Epidermal melanocyte (primary cell): ENCODE measurements at regions not wholly inside any gene's neighbourhood (a gene's known extent, or its start where the extent isn't known, plus 50 kb on each side); places are given as distances from the start of the nearest gene placed in this dataset.
"Not testable (repeated sequence)": the region's sequence is repeated elsewhere in the genome, so short reads cannot be mapped to it uniquely, and the experiment has no call there.

ENCODE experiments used
- DNase-seq: peaks from one replicate; pipeline ENCODE4 v3.0.0; 2011; ENCODE audit warnings: low spot score; ENCODE audit not compliant: insufficient read length

GRCh38 chr5:145660897-145661640 is 174.1 kb downstream of the PRELID2 start:
- DNase-seq = peak; percentile 21

GRCh38 chr5:145658435-145658834 is 176.7 kb downstream of the PRELID2 start:
- DNase-seq = no peak

- not testable (repeated sequence) for DNase-seq
These were observed 182.4 kb downstream of the PRELID2 start for GRCh38 chr5:145652700-145653099.

GRCh38 chr5:145647137-145647536 is 188.0 kb downstream of the PRELID2 start:
- DNase-seq = not testable (repeated sequence)

GRCh38 chr5:145643214-145643613 is 191.9 kb downstream of the PRELID2 start:
- not testable (repeated sequence) for DNase-seq

- no peak for DNase-seq
These were observed 197.7 kb downstream of the PRELID2 start for GRCh38 chr5:145637396-145637795.

- DNase-seq = no peak
These were observed 198.8 kb downstream of the PRELID2 start for GRCh38 chr5:145636371-145636770.

- DNase-seq = no peak
These were observed 201.7 kb downstream of the PRELID2 start for GRCh38 chr5:145633474-145633873.

GRCh38 chr5:145632701-145633100 is 202.4 kb downstream of the PRELID2 start:
- no peak for DNase-seq

- no peak for DNase-seq
These were observed 206.1 kb downstream of the PRELID2 start for GRCh38 chr5:145629047-145629446.

GRCh38 chr5:145628525-145628924 is 206.6 kb downstream of the PRELID2 start:
- no peak for DNase-seq

GRCh38 chr5:145619806-145620310 is 215.3 kb downstream of the PRELID2 start:
- DNase-seq = no peak

GRCh38 chr5:145616739-145617138 is 218.4 kb downstream of the PRELID2 start:
- DNase-seq = not testable (repeated sequence)

GRCh38 chr5:145598983-145599382 is 236.2 kb downstream of the PRELID2 start:
- no peak for DNase-seq

GRCh38 chr5:145598184-145598583 is 237.0 kb downstream of the PRELID2 start:
- no peak for DNase-seq

- DNase-seq = no peak
These were observed 243.6 kb downstream of the PRELID2 start for GRCh38 chr5:145591578-145591977.

- DNase-seq = no peak
These were observed 246.1 kb downstream of the PRELID2 start for GRCh38 chr5:145589063-145589462.

- DNase-seq = no peak
These were observed 246.6 kb downstream of the PRELID2 start for GRCh38 chr5:145588558-145588957.

GRCh38 chr5:145588113-145588512 is 247.0 kb downstream of the PRELID2 start:
- DNase-seq = no peak

GRCh38 chr5:145587710-145588109 is 247.4 kb downstream of the PRELID2 start:
- DNase-seq = no peak

GRCh38 chr5:145587308-145587672 is 247.9 kb downstream of the PRELID2 start:
- DNase-seq = no peak

GRCh38 chr5:145586661-145587307 is 248.4 kb downstream of the PRELID2 start:
- no peak for DNase-seq
